ENCODE measurements at regions not wholly inside any gene's neighbourhood (a gene's known extent, or its start where the extent isn't known, plus 50 kb on each side); places are given as distances from the start of the nearest gene placed in this dataset.
"Not testable (repeated sequence)": the region's sequence is repeated elsewhere in the genome, so short reads cannot be mapped to it uniquely, and the experiment has no call there.

GRCh38 chr9:86629530-86629929 lies 275.3 kb upstream of the TUT7 start:
- no peak overlapping the region for H3K4me3 ChIP-seq (ENCODE audit: low read length)
- no peak for DNase-seq (ENCODE audit: low read depth)
- no peak for TF ChIP-seq CTCF (conservative IDR thresholded peaks at IDR 0.05; ENCODE audit: low read length)

GRCh38 chr9:86626802-86627201 lies 272.6 kb upstream of the TUT7 start:
- no peak for DNase-seq (ENCODE audit: low read depth)
- TF ChIP-seq CTCF (conservative IDR thresholded peaks at IDR 0.05; ENCODE audit: low read length): no peak
- no peak overlapping the region for H3K4me3 ChIP-seq (ENCODE audit: low read length)

- TF ChIP-seq CTCF (conservative IDR thresholded peaks at IDR 0.05; ENCODE audit: low read length): no peak
- H3K4me3 ChIP-seq (ENCODE audit: low read length): no peak overlapping the region
- DNase-seq (ENCODE audit: low read depth): no peak
These were observed 270.4 kb upstream of the TUT7 start for GRCh38 chr9:86624630-86625029.

GRCh38 chr9:86614871-86615849 lies 260.9 kb upstream of the TUT7 start:
- DNase-seq (ENCODE audit: low read depth): peak; percentile 100
- peak; percentile 62 for TF ChIP-seq CTCF (conservative IDR thresholded peaks at IDR 0.05; ENCODE audit: low read length)
- no peak overlapping the region for H3K4me3 ChIP-seq (ENCODE audit: low read length)

- TF ChIP-seq CTCF (conservative IDR thresholded peaks at IDR 0.05; ENCODE audit: low read length): no peak
- DNase-seq (ENCODE audit: low read depth): no peak
- no peak overlapping the region for H3K4me3 ChIP-seq (ENCODE audit: low read length)
These were observed 259.7 kb upstream of the TUT7 start for GRCh38 chr9:86613943-86614342.

GRCh38 chr9:86611534-86611933 lies 257.3 kb upstream of the TUT7 start:
- DNase-seq (ENCODE audit: low read depth); H3K4me3 ChIP-seq (ENCODE audit: low read length): not testable (repeated sequence)

GRCh38 chr9:86605303-86605702 lies 251.1 kb upstream of the TUT7 start:
- H3K4me3 ChIP-seq (ENCODE audit: low read length): no peak overlapping the region
- DNase-seq (ENCODE audit: low read depth): peak; percentile 35
- TF ChIP-seq CTCF (conservative IDR thresholded peaks at IDR 0.05; ENCODE audit: low read length): no peak
